GM21515 (cell line): ENCODE measurements at regions not wholly inside any gene's neighbourhood (a gene's known extent, or its start where the extent isn't known, plus 50 kb on each side); places are given as distances from the start of the nearest gene placed in this dataset.
"Not testable (repeated sequence)": the region's sequence is repeated elsewhere in the genome, so short reads cannot be mapped to it uniquely, and the experiment has no call there.

Source experiments
- ATAC-seq: cut with Tn5 transposase; IDR thresholded peaks from one replicate; pipeline ENCODE4 v1.9.1; 2021; ENCODE audit not compliant: unreplicated experiment

GRCh38 chr4:100034023-100034664 is 84.1 kb upstream of the H2AZ1 start:
- ATAC-seq, result no peak

GRCh38 chr4:100026066-100026465 is 76.0 kb upstream of the H2AZ1 start:
- ATAC-seq, result no peak

GRCh38 chr4:100023800-100024199 is 73.7 kb upstream of the H2AZ1 start:
- no peak for ATAC-seq

- no peak for ATAC-seq
These were observed 72.7 kb upstream of the H2AZ1 start for GRCh38 chr4:100022792-100023222.

- no peak for ATAC-seq
These were observed 69.7 kb upstream of the H2AZ1 start for GRCh38 chr4:100019821-100020220.

GRCh38 chr4:100017637-100018310 is 67.7 kb upstream of the H2AZ1 start:
- ATAC-seq, result peak; percentile 67

- ATAC-seq, result no peak
These were observed 66.1 kb upstream of the H2AZ1 start for GRCh38 chr4:100016191-100016590.

- ATAC-seq, result no peak
These were observed 64.5 kb upstream of the H2AZ1 start for GRCh38 chr4:100014616-100015015.

GRCh38 chr4:100009490-100009889 is 59.4 kb upstream of the H2AZ1 start:
- no peak for ATAC-seq

- no peak for ATAC-seq
These were observed 58.0 kb upstream of the H2AZ1 start for GRCh38 chr4:100008048-100008447.

GRCh38 chr4:100006161-100006560 is 56.1 kb upstream of the H2AZ1 start:
- not testable (repeated sequence) for ATAC-seq
